ENCODE measurements at regions not wholly inside any gene's neighbourhood (a gene's known extent, or its start where the extent isn't known, plus 50 kb on each side); places are given as distances from the start of the nearest gene placed in this dataset.

DNA sequence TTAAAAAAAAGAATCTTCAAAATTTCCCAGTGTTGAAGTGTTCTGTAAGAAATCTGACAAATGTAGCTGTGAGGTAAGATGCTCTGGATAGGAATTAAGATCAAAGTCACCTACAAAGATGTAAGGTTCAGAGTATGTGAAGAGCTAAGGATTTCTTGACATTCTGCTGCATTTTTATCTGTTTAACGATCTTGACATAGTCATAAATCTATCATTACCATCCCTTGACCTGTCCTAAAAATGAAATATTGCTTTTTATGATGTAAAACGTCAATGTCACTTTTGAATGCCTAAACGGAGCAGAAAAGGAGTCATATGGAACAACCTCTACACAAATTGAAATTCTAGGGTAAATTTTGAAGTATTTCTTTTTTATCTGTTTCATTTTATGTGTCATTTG, 939.3 kb downstream of the CDH18 start:
- ATAC-seq (ENCODE audit: insufficient number of reproducible peaks, low FRiP score, low read depth), result no peak
- no peak overlapping the region for H3K27ac ChIP-seq
- H3K4me3 ChIP-seq, result no peak overlapping the region
- no peaks in the 10 kb centered on the region for H3K4me1 ChIP-seq (ENCODE audit: control insufficient read depth in 1 of 2, low read depth in 2 of 2)
- TF ChIP-seq, protein P1, sequence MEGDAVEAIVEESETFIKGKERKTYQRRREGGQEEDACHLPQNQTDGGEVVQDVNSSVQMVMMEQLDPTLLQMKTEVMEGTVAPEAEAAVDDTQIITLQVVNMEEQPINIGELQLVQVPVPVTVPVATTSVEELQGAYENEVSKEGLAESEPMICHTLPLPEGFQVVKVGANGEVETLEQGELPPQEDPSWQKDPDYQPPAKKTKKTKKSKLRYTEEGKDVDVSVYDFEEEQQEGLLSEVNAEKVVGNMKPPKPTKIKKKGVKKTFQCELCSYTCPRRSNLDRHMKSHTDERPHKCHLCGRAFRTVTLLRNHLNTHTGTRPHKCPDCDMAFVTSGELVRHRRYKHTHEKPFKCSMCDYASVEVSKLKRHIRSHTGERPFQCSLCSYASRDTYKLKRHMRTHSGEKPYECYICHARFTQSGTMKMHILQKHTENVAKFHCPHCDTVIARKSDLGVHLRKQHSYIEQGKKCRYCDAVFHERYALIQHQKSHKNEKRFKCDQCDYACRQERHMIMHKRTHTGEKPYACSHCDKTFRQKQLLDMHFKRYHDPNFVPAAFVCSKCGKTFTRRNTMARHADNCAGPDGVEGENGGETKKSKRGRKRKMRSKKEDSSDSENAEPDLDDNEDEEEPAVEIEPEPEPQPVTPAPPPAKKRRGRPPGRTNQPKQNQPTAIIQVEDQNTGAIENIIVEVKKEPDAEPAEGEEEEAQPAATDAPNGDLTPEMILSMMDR (IDR thresholded peaks at IDR 0.05), result no peak
- H3K36me3 ChIP-seq, result no peaks in the 10 kb centered on the region
- DNase-seq (ENCODE audit: low spot score), result no peak
- no peaks in the 10 kb centered on the region for H3K9me3 ChIP-seq
- H3K27me3 ChIP-seq (replicated peaks; ENCODE audit: insufficient read depth), result no peaks in the 10 kb centered on the region

GRCh38 chr5:19058216-19058615, 929.8 kb downstream of the CDH18 start:
- DNase-seq (ENCODE audit: low spot score), result no peak
- TF ChIP-seq, protein P1 (IDR thresholded peaks at IDR 0.05), result no peak

GRCh38 chr5:19064094-19064493, 923.9 kb downstream of the CDH18 start:
- Histone ChIP-seq H3K36me3 (no peaks in the 10 kb centered on the region), H3K9me3 (no peaks in the 10 kb centered on the region), H3K27ac (no peak overlapping the region), H3K4me1 (ENCODE audit: control insufficient read depth in 1 of 2, low read depth in 2 of 2) (no peaks in the 10 kb centered on the region), H3K27me3 (replicated peaks; ENCODE audit: insufficient read depth) (no peaks in the 10 kb centered on the region), H3K4me3 (no peak overlapping the region)
- ATAC-seq (ENCODE audit: insufficient number of reproducible peaks, low FRiP score, low read depth) (no peak), DNase-seq (ENCODE audit: low spot score) (no peak)
- TF ChIP-seq, protein P1 (IDR thresholded peaks at IDR 0.05), result no peak

More at GRCh38 chr5:19058216-19058615, 929.8 kb downstream of the CDH18 start:
- no peaks in the 10 kb centered on the region for H3K4me1 ChIP-seq (ENCODE audit: control insufficient read depth in 1 of 2, low read depth in 2 of 2)
- no peak for ATAC-seq (ENCODE audit: insufficient number of reproducible peaks, low FRiP score, low read depth)
- H3K27me3 ChIP-seq (replicated peaks; ENCODE audit: insufficient read depth), result no peaks in the 10 kb centered on the region
- H3K27ac ChIP-seq, result no peak overlapping the region
- no peak overlapping the region for H3K4me3 ChIP-seq
- H3K9me3 ChIP-seq, result no peaks in the 10 kb centered on the region
- H3K36me3 ChIP-seq, result no peaks in the 10 kb centered on the region

DNA sequence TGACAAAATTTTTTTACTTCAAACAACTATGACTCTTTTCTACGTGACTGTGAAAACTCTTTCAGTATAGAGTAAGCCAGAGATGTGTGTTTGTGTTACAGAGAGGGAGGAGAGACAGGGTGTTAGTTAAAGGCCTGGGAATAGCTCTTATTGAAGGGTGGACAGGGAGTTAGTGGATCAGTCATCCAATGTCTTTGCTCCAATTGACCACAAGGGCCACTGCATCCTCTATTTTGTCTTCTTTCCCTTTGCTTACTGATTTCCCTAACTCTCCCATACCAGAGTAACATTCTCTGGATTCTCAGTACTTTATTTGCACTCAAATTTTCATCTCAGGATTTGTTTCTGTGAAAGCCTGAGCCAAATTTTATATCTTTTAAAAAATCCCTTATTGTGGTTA, 920.3 kb downstream of the CDH18 start:
- Histone ChIP-seq H3K36me3 (no peaks in the 10 kb centered on the region), H3K4me3 (no peak overlapping the region), H3K4me1 (ENCODE audit: control insufficient read depth in 1 of 2, low read depth in 2 of 2) (no peaks in the 10 kb centered on the region), H3K9me3 (no peaks in the 10 kb centered on the region), H3K27ac (no peak overlapping the region), H3K27me3 (replicated peaks; ENCODE audit: insufficient read depth) (no peaks in the 10 kb centered on the region)
- TF ChIP-seq, protein P1 (IDR thresholded peaks at IDR 0.05), result no peak
- DNase-seq (ENCODE audit: low spot score) (no peak), ATAC-seq (ENCODE audit: insufficient number of reproducible peaks, low FRiP score, low read depth) (no peak)

DNA sequence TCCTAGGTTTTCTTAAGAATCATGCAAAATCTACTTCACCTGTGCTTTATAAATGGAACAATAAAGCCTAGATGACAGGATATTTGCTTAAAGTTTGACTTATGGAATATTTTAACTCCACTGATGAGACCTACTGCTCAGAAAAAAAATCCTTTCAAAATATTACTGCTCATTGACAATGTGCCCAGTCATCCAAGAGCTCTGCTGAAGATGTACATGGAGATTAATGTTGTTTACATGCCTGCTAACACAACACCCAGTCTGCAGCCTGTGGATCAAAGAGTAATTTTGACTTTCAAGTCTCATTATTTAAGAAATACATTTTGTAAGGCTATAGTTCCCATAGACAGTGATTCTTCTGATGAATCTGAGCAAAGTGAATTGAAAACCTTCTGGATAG, 889.6 kb downstream of the CDH18 start:
- no peak for ATAC-seq (ENCODE audit: insufficient number of reproducible peaks, low FRiP score, low read depth)

More for the DNA sequence above, 889.6 kb downstream of the CDH18 start:
- no peak overlapping the region for H3K27ac ChIP-seq
- H3K9me3 ChIP-seq, result no peaks in the 10 kb centered on the region
- DNase-seq (ENCODE audit: low spot score), result no peak
- H3K27me3 ChIP-seq (replicated peaks; ENCODE audit: insufficient read depth), result no peaks in the 10 kb centered on the region
- no peaks in the 10 kb centered on the region for H3K36me3 ChIP-seq
- H3K4me3 ChIP-seq, result no peak overlapping the region
- TF ChIP-seq, protein P1 (IDR thresholded peaks at IDR 0.05), result no peak
- H3K4me1 ChIP-seq (ENCODE audit: control insufficient read depth in 1 of 2, low read depth in 2 of 2), result no peaks in the 10 kb centered on the region
